GM18502 (cell line): ENCODE measurements at regions not wholly inside any gene's neighbourhood (a gene's known extent, or its start where the extent isn't known, plus 50 kb on each side); places are given as distances from the start of the nearest gene placed in this dataset.

Experiments used
- ATAC-seq: cut with Tn5 transposase; IDR thresholded peaks from one replicate; pipeline ENCODE4 v1.9.1; 2021; ENCODE audit warnings: mild to moderate bottlenecking; ENCODE audit not compliant: unreplicated experiment, poor library complexity

DNA sequence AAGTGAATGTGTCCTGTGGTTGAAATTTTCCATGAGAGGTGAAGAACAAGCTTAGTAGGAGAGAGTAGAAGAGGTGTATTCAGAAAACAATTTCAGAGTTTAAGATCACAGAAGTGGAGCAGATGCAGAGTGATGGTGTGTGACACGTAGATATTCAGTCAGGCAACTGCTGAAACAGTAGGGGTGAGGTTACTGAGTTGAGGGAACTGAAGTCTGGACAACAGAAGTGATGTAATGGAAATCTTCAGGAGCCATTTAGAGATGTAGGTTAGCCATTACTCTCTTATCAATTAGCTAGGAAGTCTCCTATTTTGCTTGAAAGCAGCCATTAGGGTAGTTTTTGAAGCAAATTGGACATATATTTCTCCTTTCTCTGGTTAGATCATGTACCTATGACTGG is 584.4 kb downstream of the PKHD1 start:
- ATAC-seq: no peak

DNA sequence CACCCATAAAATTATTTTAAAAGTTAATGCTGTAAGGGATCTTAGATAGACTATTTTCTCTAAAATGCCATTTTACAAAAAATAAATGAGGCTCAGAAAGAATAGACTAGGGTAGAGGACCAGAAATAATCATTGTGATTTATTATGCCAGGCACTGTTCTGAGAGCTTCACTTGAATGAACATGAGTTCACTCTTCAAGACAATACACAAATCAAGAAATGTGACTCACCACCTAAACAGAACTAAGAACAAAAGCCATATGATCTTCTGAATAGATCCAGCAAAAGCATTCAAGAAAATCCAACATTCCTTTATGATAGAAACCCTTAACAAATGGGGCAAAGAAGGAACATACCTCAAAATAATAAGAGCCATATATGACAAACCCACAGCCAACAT is 582.0 kb downstream of the PKHD1 start:
- no peak for ATAC-seq

DNA sequence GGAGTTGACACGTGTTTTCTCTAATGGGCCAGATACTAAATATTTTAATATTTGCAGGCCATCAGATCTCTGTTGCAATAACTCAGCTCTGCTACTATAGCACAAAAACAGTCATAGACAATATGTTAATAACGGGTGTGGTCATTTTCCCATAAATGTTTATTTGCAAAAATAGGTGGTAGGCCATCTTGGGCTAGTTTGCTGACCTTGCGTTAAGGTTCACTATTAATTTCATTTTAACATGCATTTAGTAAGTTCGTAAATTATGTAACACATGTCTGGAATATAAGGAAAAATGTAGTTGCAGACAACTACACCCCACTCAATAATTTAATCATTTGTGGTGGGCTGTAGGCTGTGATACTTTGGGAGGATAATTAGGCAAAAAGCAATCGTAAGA is 577.8 kb downstream of the PKHD1 start:
- no peak for ATAC-seq

DNA sequence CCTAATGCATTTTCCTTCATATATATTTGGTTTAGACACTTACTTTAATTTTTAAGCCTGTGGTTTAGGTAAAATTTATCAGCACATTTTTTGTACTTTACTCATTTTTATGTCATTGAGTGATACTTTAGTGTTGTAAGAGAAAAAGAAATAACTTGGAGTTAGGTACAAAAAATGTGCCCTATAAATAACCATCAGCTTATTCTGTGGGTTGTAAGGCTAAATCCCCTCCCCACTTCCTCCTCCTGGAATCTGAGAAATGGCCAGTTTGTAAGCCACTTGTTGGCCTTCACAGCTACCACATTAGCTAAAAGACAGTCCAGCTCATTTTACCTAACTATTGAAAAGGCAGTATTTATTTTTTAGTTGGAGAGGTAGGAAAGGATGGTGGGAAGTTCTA is 576.3 kb downstream of the PKHD1 start:
- ATAC-seq: no peak

DNA sequence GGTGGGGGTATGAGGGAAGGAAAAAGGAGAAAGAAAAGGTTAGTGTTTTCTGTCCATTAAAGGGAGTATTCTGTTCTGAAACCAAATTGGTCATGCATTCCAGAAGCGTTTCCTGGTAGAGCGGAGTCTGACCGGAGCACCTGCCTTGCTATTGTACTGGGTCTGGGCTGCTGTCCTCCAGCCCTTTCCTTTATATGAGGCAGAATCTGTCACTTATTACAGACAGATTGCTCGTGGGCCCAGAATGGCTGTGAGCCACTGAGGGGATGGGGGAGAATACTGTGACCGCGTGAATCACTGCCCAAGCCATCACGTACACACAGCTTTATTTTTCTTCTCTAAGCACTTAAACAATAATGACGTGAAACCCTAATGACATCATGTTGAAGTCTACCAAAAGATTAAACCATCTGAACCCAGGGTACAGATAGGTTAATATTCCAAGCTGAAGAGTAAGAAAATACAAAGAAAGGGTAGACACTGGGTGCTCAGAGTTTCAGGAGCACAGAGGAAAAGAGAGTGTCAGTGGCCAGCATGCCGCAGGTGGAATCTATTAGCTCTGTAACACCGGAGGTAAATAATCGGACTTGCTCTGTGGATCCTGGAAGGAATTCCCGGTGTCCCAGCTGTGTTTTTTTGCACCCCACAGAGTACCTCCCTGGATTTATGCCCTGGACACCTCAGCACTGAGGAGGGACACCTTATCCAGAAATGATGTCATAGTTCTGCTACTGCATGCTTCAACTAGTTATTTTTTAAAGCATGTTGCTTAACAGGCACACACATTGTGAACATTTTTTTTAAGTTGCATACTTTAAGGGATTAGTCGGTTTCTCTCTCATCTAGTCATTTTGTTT is 573.3 kb downstream of the PKHD1 start:
- no peak for ATAC-seq

DNA sequence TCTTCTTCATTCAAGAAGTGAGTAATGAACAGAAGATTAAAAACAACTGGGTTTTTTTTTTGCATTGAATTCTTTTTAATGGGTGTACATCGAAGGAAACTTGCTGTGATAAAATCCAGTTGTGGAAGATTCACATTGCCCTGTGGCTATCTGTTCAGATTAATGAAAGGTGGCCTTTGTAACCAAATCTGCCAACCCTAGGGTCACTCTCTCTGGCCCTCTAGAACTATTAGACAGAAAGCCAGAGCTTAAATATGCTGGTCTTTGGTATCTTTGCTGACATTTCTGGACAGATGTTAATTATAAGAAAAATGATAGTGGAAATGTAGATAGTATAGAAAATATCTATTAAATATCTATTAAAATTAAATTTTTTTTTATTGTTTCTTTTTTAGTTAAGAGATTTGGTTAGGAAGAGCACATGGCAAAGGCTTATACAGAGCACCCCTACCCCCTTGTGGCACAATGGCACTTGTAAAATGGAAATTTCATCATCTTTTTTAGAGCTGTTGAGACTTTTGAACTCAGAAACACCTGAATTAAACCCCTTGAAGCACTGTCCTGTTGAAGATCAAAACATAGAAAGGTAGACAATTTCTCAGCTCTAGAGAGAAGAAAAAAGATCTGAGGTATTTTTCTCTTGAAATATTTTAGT is 572.5 kb downstream of the PKHD1 start:
- no peak for ATAC-seq

DNA sequence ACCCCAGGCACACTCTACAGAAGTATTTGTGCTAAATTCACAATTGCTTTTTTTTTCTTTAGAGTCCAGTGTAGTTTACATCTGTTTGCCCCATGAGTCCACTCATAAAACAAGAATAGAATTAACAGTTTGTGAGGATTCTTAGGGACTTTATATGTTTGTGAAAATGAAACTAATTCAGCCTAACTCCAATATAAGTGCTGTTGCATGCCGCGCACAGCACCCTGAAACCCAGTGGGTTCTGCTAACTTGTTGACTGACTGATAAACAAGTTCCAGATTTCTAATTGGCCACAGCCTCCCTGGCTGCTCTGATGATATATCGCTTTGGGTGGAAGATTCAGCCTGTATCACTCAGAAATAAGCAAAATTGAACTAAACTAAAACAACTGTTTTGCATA is 561.4 kb downstream of the PKHD1 start:
- ATAC-seq: no peak

DNA sequence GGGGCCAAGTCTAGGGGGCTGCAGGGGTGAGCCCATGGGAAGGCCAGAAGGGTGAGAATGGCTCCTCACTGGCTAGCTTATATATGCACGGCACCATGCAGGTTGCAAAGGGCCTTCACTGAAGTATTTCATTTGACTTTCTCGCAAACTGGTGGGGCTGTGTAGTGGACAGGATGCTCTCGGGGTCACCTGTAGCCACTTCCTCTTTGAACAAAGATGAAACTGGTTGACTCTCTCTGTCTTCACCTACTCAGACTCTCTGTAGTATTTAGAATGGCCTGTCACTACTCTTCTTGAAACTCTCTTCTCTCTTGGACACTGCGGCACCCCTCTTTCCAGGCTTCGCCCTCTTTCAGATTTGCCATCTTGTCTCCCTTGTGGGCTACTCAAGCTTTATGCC is 560.5 kb downstream of the PKHD1 start:
- no peak for ATAC-seq

DNA sequence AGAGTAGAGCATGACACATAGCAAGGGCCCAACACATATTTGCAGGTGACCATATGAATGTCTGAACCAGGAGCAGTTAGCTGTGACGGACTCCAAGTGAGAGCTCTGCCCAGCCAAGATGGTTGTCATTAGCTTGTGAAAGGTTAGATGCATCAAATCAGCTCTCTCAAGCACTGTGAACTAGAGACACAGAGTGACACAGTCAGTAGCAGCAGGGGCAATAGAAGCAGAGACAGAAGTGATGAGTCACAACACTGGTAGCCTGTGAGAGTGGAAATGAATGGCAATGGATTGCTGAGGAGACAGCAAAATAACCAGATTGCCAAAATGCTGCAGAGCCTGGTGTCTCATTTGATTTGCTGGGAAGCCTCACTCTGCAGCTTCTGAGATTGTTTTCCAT is 558.9 kb downstream of the PKHD1 start:
- ATAC-seq: no peak

DNA sequence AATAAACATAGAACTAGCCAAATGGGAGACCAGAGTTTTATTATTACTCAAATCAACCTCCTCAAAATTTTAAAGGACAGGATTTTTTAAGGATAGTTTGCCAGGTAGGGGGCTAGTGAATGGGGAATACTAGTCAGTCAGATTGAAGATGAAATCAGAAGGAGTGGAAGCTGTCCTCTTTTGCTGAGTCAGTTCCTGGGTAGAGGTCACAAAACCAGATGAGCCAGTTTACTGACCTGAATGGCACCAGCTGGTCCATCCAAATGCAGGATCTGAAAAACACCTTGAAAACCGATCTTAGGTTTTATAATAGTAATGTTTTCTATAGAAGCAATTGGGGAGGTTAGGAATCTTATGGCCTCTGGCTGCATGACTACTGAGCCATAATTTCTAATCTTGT is 558.2 kb downstream of the PKHD1 start:
- ATAC-seq: no peak

DNA sequence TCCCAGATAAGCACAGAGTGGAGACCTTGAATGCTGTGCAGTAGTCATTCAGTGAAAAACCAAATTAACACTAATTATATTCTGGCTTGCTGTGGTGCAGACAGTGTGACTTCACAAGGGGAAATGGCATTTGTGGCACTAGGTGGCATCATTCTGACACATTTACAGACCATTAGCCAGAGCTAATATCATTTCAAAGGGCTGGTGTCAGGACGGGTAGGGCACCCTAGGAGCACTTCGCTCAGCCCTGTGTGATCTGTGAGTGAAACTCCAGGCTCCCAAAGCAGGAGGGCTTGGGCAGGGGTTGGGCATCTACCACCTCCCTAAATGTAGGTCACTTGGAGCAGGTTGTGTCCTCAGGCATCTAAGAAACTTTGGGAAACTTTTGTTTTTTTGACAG is 555.8 kb downstream of the PKHD1 start:
- ATAC-seq: no peak

DNA sequence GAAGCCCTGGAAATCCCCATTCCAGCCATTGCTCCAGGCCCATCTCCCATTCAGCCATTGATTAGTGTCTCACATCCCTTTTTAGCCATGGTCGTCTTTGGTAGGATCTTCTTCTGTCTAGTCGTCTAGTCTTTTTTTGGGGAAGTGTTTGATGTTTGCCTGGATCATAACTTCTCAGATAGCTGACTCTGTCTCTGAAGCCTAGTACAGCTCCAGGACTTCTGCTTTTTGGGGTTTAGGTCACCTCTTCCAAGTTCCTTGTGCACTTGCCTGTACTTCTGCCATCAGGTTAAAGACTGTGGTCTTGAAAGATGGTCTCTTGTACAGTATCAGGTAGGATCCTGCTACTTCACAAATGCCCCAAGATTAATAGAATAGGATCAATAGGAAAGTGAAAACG is 553.5 kb downstream of the PKHD1 start:
- no peak for ATAC-seq

DNA sequence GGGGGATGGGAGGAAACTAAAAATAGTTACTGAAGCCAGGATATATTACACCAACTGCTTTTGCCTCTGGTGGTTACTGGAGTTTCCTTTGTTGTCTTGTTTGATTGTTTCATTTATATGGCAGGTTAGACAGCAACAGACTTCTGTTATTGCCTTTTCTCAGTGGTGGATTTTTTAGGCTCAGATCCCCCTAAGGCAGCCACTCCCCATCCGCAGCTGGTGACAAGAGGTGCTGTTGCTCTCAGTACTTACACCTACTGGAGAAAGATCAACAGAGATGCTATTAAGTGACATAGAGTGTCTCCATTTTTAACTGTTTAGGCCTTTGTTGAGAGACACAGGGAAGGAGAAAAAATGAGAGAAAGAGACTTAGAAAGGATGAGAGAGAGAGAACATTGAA is 552.1 kb downstream of the PKHD1 start:
- no peak for ATAC-seq

DNA sequence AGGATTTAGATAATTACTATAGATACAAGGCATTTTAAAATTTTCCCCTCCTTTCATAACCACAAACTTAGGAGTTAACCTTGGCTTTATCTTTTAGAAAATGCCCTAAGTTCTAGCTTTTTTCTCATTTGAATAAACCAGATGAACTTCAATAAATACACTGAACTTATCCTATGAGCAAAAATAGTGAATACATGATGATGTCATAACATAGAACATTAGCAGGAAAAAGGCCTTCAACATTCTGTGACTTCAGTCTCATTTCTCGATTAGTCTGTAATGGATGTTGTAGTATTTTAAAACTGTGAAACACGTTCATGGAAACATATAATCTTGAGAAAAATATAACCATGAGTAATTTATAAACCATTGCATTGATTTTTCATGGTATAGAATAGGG is 550.7 kb downstream of the PKHD1 start:
- no peak for ATAC-seq

DNA sequence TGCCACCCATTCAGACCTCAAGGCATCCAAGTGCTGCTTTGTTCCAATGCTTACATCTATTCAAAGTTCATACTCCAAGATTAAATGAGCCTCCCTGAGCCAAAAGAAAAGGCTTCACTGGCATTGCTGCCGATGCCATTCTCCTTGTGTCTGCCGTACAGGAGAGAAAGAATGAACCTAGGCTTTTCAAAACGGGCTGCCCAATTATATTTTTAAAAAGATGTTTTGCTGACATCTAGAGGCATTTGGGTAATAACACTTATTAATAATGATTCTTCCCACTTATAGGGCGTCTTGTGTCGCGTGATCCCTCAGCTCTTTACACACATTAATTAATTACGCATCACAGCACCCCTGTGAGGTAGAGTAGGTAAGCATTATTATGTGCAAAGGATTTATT is 545.6 kb downstream of the PKHD1 start:
- no peak for ATAC-seq

DNA sequence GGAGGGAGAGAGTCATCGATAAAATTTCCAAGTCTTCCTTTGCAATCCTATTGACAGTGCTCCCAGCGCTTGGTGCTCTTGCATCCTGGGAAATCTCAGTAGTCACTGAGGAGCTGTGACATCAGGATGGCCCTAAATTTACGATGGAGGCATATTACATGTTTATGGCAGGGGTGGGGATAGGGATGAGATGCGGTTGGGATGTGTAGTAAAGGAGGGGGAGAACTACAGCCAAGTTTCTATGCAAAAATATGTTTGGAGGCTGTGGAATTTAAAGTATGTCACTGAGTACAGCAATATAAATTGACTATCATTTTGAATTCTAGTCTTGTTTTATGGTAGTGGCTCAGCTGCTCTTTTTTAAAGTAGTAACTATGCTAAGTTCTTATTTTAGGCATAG is 544.9 kb downstream of the PKHD1 start:
- ATAC-seq: no peak

DNA sequence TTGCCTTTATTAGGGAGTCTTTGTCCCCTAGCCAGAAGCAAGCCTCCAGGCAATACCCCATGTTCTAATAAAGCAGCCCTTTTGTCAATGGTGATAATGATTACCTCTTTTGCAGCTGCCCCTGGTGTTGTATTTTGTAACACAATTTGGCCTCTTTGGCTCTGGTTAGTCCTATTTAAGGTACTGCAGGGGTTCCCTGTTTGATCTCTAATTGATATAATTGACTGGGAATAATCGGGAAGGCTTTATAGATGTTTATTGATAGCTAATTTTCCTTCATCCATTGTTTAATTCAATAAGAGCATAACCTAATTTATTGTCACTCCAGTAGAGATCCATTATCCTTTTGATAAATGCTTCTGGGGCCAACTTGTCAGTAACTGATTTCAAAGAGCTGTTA is 537.2 kb downstream of the PKHD1 start:
- ATAC-seq: no peak

DNA sequence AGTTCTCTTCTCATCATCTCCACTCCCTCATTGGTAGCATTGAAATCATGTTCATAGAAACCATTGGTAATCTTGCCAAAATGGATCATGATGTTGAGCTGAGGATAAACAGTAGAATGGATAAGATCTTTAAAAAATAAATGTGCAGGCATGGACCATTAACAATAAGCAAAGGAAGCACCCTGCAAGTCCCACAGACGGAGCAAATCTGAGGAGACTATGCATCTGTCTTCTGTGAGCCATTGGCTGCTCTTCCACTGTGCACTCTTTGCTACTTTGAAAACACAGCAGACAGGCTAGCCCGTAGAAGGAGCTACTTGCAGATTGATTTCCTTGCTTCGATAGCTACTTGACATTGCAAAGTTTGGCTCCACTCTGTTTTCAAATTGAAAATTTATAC is 535.0 kb downstream of the PKHD1 start:
- ATAC-seq: no peak

DNA sequence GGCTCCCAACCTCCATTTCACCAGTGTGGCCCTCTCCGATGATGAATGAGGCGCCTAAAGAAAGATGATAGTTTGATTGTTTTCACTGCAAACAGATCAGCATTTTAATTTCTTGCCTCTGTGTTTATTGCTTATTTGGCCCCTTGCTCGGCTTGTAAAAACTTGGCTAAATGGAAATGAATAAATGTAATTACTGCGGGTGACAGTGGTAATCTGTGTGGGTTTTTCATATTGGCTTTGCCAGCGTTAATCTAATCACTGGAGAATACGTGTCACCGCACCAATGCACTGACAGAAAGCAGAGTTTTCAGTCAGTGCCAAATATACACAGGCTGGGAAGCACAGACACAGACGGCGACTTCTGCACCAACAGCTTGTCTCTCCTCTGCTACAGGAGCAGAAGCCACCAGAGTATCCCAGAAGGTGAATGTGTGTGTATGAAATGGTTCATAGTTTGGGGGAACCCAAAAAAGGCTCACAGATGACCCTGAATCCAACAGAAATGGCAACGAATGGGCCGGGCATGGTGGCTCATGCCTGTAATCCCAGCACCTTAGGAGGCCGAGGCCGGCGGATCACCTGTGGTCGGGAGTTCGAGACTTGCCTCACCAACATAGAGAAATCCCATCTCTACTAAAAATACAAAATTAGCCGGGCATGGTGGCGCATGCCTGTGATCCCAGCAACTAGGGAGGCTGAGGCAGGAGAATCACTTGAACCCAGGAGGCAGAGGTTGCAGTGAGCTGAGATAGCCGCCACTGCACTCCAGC is 534.0 kb downstream of the PKHD1 start:
- ATAC-seq: no peak

DNA sequence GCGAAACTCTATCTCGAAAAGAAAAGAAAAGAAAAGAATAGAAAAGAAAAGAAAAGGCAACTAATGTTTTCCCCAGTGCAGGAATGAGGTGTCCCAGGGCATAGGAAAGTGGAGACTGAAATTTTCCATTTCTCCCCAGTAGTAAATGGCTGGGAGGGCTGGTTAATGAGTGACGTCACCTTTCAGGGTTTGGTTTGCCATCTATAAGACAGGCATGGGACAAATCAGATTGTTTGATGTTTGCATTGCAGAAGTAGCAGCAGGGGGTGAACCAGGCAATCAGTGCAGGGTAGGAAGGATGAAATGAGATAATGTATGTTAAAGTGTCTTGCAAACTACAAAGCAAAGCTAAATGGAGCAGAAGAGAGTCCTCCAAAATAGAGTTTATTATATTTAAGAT is 533.4 kb downstream of the PKHD1 start:
- no peak for ATAC-seq

DNA sequence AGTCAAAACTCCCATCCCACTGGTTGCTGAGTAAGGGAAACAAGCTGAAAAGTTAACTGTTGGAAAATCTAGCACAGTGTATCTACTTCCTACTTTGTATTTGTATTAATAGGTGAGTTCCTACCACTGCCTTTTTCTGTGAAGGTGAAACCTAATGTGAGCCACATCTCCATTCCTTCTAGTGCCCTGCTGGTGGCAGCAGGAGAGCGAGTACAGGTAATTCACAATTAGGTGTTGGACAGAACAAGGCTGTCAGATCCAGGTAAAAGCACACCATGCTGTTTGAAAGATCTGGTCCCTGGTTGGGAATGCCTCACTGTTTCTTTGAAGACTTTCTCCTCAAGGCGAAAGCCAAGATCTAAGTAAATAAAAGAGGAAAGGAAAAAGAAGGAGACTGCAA is 528.4 kb downstream of the PKHD1 start:
- no peak for ATAC-seq
